GM20000 (cell line): ENCODE measurements at regions not wholly inside any gene's neighbourhood (a gene's known extent, or its start where the extent isn't known, plus 50 kb on each side); places are given as distances from the start of the nearest gene placed in this dataset.

Experiments used
- DNase-seq: peaks from one replicate; pipeline ENCODE4 v3.0.0; 2012; ENCODE audit warnings: low spot score
- TF ChIP-seq, protein P1 (sequence below): IDR thresholded peaks from 2 replicates; pipeline ENCODE4 v1.5.1; 2012; ENCODE audit warnings: mild to moderate bottlenecking, control low read depth; ENCODE audit errors: extremely low read depth, missing control alignments

DNA sequence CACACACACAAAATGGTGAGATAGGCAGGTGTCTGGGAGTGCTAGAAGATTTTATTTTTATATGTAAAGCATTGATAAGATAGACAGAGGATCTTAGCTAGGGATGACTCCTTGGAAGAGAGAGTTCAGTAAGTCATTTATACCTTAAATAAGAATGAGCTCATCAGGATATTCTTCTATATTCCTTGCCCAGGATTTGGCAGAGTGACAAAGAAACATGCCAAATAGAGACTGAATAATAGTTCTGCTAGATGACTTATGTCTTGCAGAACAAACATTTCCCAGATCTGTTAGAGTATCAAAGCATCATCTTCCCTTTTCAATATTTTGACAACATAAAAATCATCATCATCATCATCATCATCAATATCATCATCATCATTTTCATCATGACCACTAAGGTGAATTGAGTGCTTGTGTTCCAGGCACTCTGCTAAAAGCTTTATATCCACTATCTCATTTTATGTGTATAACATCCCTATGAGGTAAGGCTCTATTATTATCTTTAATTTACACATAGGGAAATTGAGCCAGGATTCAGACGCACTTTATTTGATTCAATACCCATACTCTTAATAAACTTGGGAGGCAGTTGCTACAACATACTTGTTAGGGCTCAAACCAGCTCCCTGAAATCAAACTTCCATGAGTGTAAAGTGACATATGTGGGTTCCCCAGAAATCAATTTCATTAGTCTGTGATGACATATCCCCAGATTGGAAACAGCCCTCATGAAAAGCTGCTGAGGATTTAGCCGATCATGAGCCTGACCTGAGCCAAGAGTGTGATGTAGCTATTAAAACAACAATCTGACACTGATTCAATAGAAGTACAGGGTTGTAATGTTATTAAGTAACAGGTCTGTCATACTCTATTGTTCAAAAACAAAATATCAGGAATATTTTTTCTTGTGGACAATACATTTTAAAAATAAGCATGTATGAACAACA is 176.3 kb upstream of the SEMA6A start:
- DNase-seq: no peak
- TF ChIP-seq, protein P1, sequence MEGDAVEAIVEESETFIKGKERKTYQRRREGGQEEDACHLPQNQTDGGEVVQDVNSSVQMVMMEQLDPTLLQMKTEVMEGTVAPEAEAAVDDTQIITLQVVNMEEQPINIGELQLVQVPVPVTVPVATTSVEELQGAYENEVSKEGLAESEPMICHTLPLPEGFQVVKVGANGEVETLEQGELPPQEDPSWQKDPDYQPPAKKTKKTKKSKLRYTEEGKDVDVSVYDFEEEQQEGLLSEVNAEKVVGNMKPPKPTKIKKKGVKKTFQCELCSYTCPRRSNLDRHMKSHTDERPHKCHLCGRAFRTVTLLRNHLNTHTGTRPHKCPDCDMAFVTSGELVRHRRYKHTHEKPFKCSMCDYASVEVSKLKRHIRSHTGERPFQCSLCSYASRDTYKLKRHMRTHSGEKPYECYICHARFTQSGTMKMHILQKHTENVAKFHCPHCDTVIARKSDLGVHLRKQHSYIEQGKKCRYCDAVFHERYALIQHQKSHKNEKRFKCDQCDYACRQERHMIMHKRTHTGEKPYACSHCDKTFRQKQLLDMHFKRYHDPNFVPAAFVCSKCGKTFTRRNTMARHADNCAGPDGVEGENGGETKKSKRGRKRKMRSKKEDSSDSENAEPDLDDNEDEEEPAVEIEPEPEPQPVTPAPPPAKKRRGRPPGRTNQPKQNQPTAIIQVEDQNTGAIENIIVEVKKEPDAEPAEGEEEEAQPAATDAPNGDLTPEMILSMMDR: no peak

DNA sequence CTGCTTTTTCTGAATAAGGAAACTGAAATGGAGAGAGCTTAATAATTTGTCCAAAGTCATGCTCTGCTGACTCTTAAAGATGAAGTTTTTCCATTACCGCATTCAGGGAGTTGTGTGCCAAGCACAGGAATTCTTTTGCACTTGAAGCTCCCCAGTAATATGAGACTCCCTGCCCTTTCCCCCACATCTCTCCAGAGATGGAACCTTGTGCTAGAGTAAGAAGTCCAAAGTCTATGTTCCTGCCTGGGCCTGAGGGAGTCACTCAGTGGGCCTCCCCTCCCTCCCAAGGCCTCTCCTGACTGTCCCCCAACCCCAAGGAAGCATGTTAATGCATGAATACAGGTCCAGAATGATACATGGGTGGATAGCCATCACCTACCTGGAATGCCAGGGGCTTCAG is 173.3 kb upstream of the SEMA6A start:
- TF ChIP-seq, protein P1: no peak
- no peak for DNase-seq

DNA sequence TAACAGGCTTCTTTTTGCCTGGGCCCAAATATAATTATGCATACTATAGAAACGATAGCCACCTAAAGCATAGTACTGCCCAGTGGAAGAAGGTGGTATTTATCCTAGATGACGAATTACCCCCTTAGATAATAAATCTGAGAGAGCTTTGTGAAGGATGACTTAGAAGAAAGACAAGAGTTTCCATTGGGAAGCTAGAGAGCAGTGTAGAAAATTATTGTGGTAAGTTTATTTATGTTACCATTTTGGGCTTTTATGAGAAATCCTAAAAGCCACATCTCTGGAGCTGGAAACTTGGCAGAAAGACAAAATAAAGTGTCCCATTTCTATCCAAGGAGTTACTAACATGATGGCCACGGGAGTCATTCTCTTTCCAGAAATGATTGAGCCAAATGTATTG is 172.0 kb upstream of the SEMA6A start:
- TF ChIP-seq, protein P1: no peak
- DNase-seq: no peak

DNA sequence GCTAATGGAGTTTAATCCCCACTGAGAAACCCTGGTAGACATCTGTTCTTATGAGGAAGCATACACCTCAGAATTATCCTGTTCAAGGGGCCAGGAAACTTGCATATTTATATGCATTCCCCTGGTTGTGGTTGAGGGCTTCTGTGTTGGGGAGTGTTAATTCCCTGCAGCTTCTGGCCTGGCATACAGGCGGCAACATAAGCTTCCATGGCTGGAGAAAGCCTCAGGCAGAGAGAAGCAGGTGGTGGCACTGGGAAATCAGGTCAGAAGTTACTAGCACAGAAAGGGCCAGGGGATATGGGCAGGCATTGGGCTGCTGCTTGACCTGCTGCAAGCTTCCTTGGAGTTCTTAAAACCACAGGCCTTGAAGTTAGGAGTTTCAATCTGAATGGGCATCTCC is 166.1 kb upstream of the SEMA6A start:
- DNase-seq: no peak
- TF ChIP-seq, protein P1: no peak

DNA sequence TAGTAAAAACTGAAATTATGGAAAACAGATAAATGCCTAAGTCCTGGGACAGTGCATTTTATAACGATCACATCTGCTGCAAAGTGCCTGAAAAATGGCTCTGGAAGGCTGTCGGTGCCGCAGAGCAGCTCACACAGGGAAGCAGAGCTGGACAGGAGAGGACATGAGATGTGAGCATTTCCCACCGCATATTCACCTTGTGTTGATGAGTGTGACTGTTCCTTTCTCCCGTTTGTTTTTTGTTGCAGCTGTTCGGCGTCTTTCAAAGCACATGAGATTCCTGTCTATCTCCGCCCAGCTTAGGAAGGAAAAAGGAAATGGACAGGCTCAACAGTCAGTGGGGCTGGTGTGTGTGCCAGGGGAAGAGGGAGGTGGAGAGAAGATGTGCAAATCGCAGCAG is 164.9 kb upstream of the SEMA6A start:
- DNase-seq: no peak
- TF ChIP-seq, protein P1: no peak

DNA sequence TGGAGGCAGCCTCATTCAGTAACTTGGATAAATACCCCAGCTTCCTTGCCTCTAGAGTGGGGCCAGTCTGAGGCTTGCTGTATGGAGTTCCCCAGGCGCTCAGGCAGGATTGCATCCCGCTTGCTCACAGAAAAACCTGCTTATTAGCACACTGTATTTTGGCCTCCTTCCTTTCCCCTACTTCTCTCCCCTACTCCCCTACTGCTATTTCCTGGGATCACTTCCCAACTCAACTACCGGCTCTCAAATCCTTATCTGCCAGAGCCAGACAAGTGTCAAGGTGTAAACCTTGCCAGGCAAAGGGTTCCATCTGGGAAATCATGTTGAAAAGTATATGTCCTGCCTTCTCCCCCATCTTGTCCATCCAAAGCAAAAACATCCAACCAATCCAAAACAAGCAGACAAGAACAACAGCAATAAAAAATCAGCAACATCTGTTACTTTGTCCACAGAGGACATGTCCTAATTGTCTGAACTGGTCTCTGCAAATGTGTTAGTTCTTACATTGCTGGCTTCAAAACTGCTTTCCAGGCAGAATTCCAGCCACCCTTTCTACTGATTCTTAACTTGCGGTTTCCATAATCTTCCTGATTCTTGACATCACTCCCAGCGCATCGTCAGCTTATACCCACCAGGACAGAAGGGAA is 164.1 kb upstream of the SEMA6A start:
- no peak for DNase-seq
- TF ChIP-seq, protein P1: no peak

DNA sequence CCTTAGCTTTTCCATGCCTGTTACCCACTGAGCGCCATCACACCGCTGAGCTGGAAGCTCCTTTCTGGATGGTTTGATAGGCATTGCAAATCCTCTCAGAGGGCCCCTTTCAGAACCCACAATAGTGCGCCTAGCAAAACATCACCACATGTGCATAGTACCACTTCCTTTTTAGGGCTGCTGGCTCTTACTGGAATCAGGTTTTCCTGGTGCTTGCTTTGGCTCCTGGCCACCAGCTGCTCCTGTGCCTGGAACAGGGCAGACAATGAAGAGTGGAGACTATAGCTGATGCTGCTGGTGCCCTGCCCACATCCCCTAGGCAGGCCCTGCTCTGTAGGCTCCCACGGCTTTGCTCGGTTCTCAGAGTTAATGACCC is 163.6 kb upstream of the SEMA6A start:
- no peak for DNase-seq
- TF ChIP-seq, protein P1: no peak
